ENCODE measurements at regions not wholly inside any gene's neighbourhood (a gene's known extent, or its start where the extent isn't known, plus 50 kb on each side); places are given as distances from the start of the nearest gene placed in this dataset.

DNA sequence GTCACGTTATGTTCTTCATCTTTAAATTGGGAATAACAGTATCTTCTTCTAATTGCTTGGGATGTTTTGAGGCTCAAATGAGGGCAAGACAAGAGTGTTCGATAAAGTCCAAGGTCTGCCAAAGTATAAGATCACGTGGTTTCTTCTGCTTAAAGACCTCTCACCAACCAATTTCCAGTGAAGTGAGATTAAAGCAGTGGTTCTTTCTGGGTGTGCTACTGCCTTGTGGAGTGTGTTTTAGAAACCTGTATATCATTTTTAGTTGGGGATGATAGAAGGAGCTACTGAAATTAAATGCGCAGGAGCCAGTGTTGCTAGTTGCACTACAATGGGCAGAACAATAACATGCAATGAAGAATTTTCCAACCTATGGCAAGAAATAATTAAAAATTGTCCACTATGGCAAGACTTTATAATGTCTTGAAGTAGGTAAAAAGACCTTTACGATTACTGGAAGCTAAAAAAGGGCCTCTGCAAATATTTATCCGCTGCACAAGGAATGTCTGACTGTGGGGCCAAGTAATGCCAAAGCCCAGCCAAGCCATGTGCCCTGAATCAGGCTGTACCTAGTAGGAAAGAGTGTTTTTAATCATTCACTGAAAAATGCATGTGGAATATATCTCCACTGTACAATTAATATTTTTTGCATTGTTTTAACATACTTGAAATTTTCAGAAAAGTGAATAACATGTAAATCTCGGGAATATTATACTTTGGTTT is 244.5 kb upstream of the REG3G start:
- Histone ChIP-seq H3K4me3 (replicated peaks in 1 of 3; ENCODE audit: low read depth in 2 of 3, low read length in 3 of 3) (no peak overlapping the region), H3K79me2 (ENCODE audit: insufficient read depth, low read length) (no peaks in the 10 kb centered on the region), H2AFZ (ENCODE audit: insufficient read depth, low read depth, low read length, poor library complexity, severe bottlenecking) (no peak overlapping the region), H3K9ac (ENCODE audit: insufficient read depth, low read length, poor library complexity, severe bottlenecking) (no peak overlapping the region), H4K20me1 (ENCODE audit: insufficient read depth, low read length) (no peaks in the 10 kb centered on the region), H3K27me3 (ENCODE audit: control insufficient read depth in 2 of 2, insufficient read depth in 2 of 2, low read length in 2 of 2) (no peaks in the 10 kb centered on the region), H3K4me1 (ENCODE audit: control insufficient read depth in 1 of 2, insufficient read depth in 2 of 2, low read length in 2 of 2) (no peaks in the 10 kb centered on the region), H3K9me3 (replicated peaks in 1 of 2; ENCODE audit: control insufficient read depth in 1 of 2, insufficient read depth in 1 of 2, low read length in 2 of 2) (peaks cover 3 to 9% of the 10 kb centered on the region in 2 donors), H3K4me2 (replicated peaks; ENCODE audit: extremely low read depth, low read length, poor library complexity, severe bottlenecking) (no peak overlapping the region), H3K27ac (ENCODE audit: low read depth in 1 of 2, low read length in 2 of 2) (no peak overlapping the region), H3K36me3 (replicated peaks in 1 of 2; ENCODE audit: control insufficient read depth in 1 of 2, insufficient read depth in 2 of 2, low read length in 2 of 2) (no peaks in the 10 kb centered on the region)
- Mint-ChIP-seq H3K27me3 (ENCODE audit: low read depth in 3 of 3) (peaks cover 0 to 2% (median 0%) of the 10 kb centered on the region in 3 donors), H3K4me3 (no peak overlapping the region), H3K27ac (no peak overlapping the region), H3K36me3 (no peaks in the 10 kb centered on the region), H3K4me1 (no peaks in the 10 kb centered on the region), H3K9me3 (peaks cover 7 to 14% (median 13%) of the 10 kb centered on the region in 7 donors)
- TF ChIP-seq, protein P1, sequence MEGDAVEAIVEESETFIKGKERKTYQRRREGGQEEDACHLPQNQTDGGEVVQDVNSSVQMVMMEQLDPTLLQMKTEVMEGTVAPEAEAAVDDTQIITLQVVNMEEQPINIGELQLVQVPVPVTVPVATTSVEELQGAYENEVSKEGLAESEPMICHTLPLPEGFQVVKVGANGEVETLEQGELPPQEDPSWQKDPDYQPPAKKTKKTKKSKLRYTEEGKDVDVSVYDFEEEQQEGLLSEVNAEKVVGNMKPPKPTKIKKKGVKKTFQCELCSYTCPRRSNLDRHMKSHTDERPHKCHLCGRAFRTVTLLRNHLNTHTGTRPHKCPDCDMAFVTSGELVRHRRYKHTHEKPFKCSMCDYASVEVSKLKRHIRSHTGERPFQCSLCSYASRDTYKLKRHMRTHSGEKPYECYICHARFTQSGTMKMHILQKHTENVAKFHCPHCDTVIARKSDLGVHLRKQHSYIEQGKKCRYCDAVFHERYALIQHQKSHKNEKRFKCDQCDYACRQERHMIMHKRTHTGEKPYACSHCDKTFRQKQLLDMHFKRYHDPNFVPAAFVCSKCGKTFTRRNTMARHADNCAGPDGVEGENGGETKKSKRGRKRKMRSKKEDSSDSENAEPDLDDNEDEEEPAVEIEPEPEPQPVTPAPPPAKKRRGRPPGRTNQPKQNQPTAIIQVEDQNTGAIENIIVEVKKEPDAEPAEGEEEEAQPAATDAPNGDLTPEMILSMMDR (IDR thresholded peaks at IDR 0.05) = no peak
- DNase-seq = no peak
- 68% methylated on average over 3 of the region's 7 CpGs for WGBS (ENCODE audit: insufficient coverage)
- intact Hi-C loops (cut with micrococcal nuclease) = no loop called here

DNA sequence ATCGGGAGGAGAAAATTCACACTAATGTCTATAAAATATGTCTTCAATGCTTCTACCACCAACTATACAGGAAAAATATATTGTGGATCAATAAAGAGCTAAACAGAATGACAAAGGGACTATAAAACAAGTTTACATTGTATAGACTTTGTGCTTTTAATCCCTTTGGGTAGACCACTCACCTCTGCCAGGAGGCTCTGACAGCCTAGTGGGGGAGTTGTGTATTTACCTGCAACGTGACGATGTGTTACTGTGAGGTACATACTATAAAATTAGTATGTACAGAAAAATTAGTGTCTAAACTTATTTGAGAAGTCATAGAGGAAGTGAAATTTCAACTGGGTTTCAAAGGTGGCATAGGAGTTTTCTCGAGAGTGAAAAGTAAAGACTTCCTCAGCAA is 243.3 kb upstream of the REG3G start:
- Mint-ChIP-seq H3K4me3 (no peak overlapping the region), H3K9me3 (peaks cover 7 to 13% (median 11%) of the 10 kb centered on the region in 7 donors), H3K4me1 (no peaks in the 10 kb centered on the region), H3K36me3 (no peaks in the 10 kb centered on the region), H3K27ac (no peak overlapping the region), H3K27me3 (ENCODE audit: low read depth in 3 of 3) (peaks cover 0 to 2% (median 0%) of the 10 kb centered on the region in 3 donors)
- TF ChIP-seq, protein P1 (IDR thresholded peaks at IDR 0.05) = no peak
- no peak for DNase-seq
- Histone ChIP-seq H3K9ac (ENCODE audit: insufficient read depth, low read length, poor library complexity, severe bottlenecking) (no peak overlapping the region), H2AFZ (ENCODE audit: insufficient read depth, low read depth, low read length, poor library complexity, severe bottlenecking) (no peak overlapping the region), H3K9me3 (replicated peaks in 1 of 2; ENCODE audit: control insufficient read depth in 1 of 2, insufficient read depth in 1 of 2, low read length in 2 of 2) (peaks cover 3 to 9% of the 10 kb centered on the region in 2 donors), H3K4me2 (replicated peaks; ENCODE audit: extremely low read depth, low read length, poor library complexity, severe bottlenecking) (no peak overlapping the region), H3K79me2 (ENCODE audit: insufficient read depth, low read length) (no peaks in the 10 kb centered on the region), H4K20me1 (ENCODE audit: insufficient read depth, low read length) (no peaks in the 10 kb centered on the region), H3K4me1 (ENCODE audit: control insufficient read depth in 1 of 2, insufficient read depth in 2 of 2, low read length in 2 of 2) (no peaks in the 10 kb centered on the region), H3K36me3 (replicated peaks in 1 of 2; ENCODE audit: control insufficient read depth in 1 of 2, insufficient read depth in 2 of 2, low read length in 2 of 2) (no peaks in the 10 kb centered on the region), H3K4me3 (replicated peaks in 1 of 3; ENCODE audit: low read depth in 2 of 3, low read length in 3 of 3) (no peak overlapping the region), H3K27ac (ENCODE audit: low read depth in 1 of 2, low read length in 2 of 2) (no peak overlapping the region), H3K27me3 (ENCODE audit: control insufficient read depth in 2 of 2, insufficient read depth in 2 of 2, low read length in 2 of 2) (no peaks in the 10 kb centered on the region)
- WGBS (ENCODE audit: insufficient coverage) = no CpG with 5 or more reads among the region's 4 CpGs
- intact Hi-C loops (cut with micrococcal nuclease) = no loop called here

Measured in CD14-positive monocyte (primary cell).